Body of pancreas (tissue), 4 donors: ENCODE measurements at regions not wholly inside any gene's neighbourhood (a gene's known extent, or its start where the extent isn't known, plus 50 kb on each side); places are given as distances from the start of the nearest gene placed in this dataset.

Source experiments
- ATAC-seq: fragments of 150-250 bp; one replicate; pipeline ENCODE4 v1.9.1; 2016
- DNase-seq, 4 donors: peaks; one replicate each; pipeline ENCODE4 v3.0.0-alpha.2; 2019
- H3K27ac ChIP-seq, 4 donors: fragments of 200-600 bp; sonication (generic); 1 replicate in 3 of 4; 2 replicates in 1 of 4; pipeline versions ENCODE4 v1.5.1 to v1.6.1; 2016 to 2019; ENCODE audit warnings: mild to moderate bottlenecking in 1 of 4, mixed read lengths in 1 of 4, moderate library complexity in 1 of 4
- H3K27me3 ChIP-seq, 2 donors: fragments of 200-600 bp; sonication (generic); one replicate each; pipeline ENCODE4 v1.6.0; 2016; ENCODE audit warnings: mild to moderate bottlenecking in 1 of 2
- H3K36me3 ChIP-seq, 2 donors: fragments of 200-600 bp; sonication (generic); replicated peaks in 1 of 2; 2 replicates each; pipeline ENCODE4 v1.5.1; 2016; ENCODE audit warnings: low read depth in 2 of 2; ENCODE audit not compliant: insufficient read depth in 1 of 2
- H3K4me1 ChIP-seq: fragments of 200-600 bp; sonication (generic); one replicate; pipeline ENCODE4 v1.6.0; 2016
- H3K4me3 ChIP-seq, 2 donors: fragments of 200-600 bp; sonication (generic); 1 replicate in 1 of 2; 2 replicates in 1 of 2; pipeline ENCODE4 v1.5.1; 2016 to 2019
- H3K9me3 ChIP-seq, 3 donors: fragments of 200-600 bp; sonication (generic); 1 replicate in 2 of 3; 2 replicates in 1 of 3; pipeline ENCODE4 v1.5.1; 2016
- POLR2A ChIP-seq, 3 donors: fragments of 450-650 bp; IDR thresholded peaks; one replicate each; pipeline ENCODE4 v1.6.1; 2016; ENCODE audit warnings: antibody characterized with exemption in 3 of 3, mild to moderate bottlenecking in 2 of 3
- WGBS, 2 donors: methylation state at CpG; one replicate each; pipeline ENCODE4 v1.1.5; 2017; 5-methylcytosine and 5-hydroxymethylcytosine counted together
- intact Hi-C: fragments of 100-400 bp; cut with DNase I; formaldehyde crosslinking; loops from one replicate; pipeline ENCODE4 v1.15.1; 2023
- TF ChIP-seq, protein P1 (sequence below), 7 experiments: fragments of 450-650 bp in 4 of 7; fragments of 200-600 bp in 3 of 7; sonication (generic) in 3 of 7; IDR thresholded peaks; one replicate each; pipeline ENCODE4 v1.5.1; 2016 to 2019; ENCODE audit warnings: antibody characterized with exemption in 7 of 7

DNA sequence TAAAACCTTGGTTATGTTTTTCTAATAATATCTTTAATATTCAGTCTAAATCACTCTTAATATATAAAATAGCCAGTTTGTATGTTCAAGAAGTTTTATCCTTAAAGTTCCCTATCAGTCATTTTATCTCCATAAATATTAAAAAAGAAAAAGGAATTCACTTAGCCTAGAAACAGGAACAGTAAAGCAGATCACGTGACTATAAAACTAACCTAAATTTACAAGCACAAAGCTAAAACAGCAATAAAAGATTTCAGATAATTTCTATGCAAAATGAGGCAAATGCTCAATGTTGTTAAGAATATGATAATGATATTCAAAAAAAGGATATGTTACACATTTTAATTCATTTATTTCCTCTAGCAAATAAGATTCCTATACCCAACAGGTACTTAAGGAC lies 57.1 kb upstream of the TNIP3 start:
- H3K27me3 ChIP-seq, result no peaks in the 10 kb centered on the region
- no peaks in the 10 kb centered on the region for H3K4me1 ChIP-seq
- TF ChIP-seq, protein P1, sequence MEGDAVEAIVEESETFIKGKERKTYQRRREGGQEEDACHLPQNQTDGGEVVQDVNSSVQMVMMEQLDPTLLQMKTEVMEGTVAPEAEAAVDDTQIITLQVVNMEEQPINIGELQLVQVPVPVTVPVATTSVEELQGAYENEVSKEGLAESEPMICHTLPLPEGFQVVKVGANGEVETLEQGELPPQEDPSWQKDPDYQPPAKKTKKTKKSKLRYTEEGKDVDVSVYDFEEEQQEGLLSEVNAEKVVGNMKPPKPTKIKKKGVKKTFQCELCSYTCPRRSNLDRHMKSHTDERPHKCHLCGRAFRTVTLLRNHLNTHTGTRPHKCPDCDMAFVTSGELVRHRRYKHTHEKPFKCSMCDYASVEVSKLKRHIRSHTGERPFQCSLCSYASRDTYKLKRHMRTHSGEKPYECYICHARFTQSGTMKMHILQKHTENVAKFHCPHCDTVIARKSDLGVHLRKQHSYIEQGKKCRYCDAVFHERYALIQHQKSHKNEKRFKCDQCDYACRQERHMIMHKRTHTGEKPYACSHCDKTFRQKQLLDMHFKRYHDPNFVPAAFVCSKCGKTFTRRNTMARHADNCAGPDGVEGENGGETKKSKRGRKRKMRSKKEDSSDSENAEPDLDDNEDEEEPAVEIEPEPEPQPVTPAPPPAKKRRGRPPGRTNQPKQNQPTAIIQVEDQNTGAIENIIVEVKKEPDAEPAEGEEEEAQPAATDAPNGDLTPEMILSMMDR (IDR thresholded peaks at IDR 0.05), result no peak
- TF ChIP-seq POLR2A (IDR thresholded peaks at IDR 0.05), result no peak
- no peak overlapping the region for H3K4me3 ChIP-seq
- no peaks in the 10 kb centered on the region for H3K36me3 ChIP-seq
- H3K27ac ChIP-seq, result no peak overlapping the region
- DNase-seq (no peak), ATAC-seq (no peak)
- H3K9me3 ChIP-seq, result no peaks in the 10 kb centered on the region
- WGBS, 2 donors, result 30 to 43% methylated on average over 1 of the region's 1 CpG
- intact Hi-C loops, result no loop called here

DNA sequence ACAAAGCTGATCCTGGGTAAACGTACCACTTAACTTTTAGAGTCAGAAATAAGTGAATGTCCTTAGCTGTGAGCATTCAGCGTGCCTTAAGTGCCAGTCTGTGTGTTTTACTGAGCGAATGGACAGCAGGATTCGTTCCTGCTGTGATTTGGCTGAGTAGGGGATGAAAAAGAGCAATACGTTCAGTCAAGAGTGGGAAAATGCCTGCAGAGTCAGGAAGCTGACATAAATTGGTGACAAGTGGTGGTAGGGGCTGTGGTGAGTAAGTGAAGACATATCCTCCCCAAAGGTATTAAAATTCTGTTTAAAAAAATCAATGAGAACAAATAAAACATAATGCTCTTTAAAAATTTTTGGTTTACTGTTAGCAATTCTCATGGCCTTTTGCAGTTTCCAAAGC lies 56.6 kb upstream of the TNIP3 start:
- Histone ChIP-seq H3K9me3 (no peaks in the 10 kb centered on the region), H3K4me1 (no peaks in the 10 kb centered on the region), H3K4me3 (no peak overlapping the region), H3K27ac (no peak overlapping the region), H3K36me3 (no peaks in the 10 kb centered on the region), H3K27me3 (no peaks in the 10 kb centered on the region)
- ATAC-seq (no peak), DNase-seq (no peak)
- TF ChIP-seq, protein P1 (IDR thresholded peaks at IDR 0.05), result no peak
- TF ChIP-seq POLR2A (IDR thresholded peaks at IDR 0.05), result no peak
- intact Hi-C loops, result no loop called here
- WGBS, 2 donors, result 49 to 55% methylated on average over 5 of the region's 5 CpGs

DNA sequence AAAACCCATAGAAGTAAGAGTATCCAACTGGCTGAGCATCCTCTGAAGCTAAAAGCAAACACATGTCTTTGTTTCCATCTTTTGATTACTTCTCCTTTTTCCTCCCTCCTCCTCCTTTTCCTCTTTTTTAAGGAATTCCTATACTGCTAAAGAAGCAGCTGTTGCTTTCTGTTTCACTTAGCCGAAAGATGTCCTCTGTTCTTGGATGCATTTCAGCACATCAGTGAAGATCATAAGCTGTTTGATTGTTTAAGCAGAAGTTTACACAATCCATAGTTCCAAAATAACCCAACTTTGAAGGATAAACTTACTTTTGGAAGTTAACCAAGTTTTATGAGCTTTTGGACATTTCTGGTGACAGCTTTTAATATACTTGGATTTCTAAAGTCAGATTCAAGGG lies 55.1 kb upstream of the TNIP3 start:
- Histone ChIP-seq H3K27me3 (no peaks in the 10 kb centered on the region), H3K27ac (no peak overlapping the region), H3K4me3 (no peak overlapping the region), H3K36me3 (no peaks in the 10 kb centered on the region), H3K4me1 (no peaks in the 10 kb centered on the region), H3K9me3 (no peaks in the 10 kb centered on the region)
- ATAC-seq (no peak), DNase-seq (no peak)
- no peak for TF ChIP-seq POLR2A (IDR thresholded peaks at IDR 0.05)
- TF ChIP-seq, protein P1 (IDR thresholded peaks at IDR 0.05), result no peak
- intact Hi-C loops, result no loop called here
- 52 to 70% methylated on average over 1 of the region's 1 CpG for WGBS, 2 donors

DNA sequence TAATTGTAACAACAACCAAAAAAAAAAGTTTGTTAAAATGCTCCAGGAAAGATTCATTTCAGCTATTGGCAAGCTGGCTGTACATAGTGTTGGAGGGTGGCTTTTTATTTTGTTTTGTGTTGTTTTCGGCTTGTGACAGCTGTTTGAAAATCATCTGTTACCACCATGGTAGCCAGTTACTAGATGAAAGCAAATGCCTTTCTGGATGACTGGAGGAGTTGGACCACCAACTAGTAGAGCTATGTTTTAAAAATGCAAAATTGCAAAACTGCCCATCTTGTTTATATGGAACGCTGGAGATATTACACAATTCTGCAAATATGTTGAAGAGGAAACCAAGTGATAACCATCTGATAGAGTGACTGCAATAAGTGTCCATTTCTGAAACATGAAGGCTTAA lies 53.2 kb upstream of the TNIP3 start:
- intact Hi-C loops, result no loop called here
- WGBS, 2 donors, result 53 to 73% methylated on average over 2 of the region's 2 CpGs
- Histone ChIP-seq H3K4me1 (no peaks in the 10 kb centered on the region), H3K9me3 (no peaks in the 10 kb centered on the region), H3K27me3 (no peaks in the 10 kb centered on the region), H3K27ac (no peak overlapping the region), H3K36me3 (no peaks in the 10 kb centered on the region), H3K4me3 (no peak overlapping the region)
- TF ChIP-seq, protein P1 (IDR thresholded peaks at IDR 0.05), result no peak
- no peak for TF ChIP-seq POLR2A (IDR thresholded peaks at IDR 0.05)
- DNase-seq (no peak), ATAC-seq (no peak)

DNA sequence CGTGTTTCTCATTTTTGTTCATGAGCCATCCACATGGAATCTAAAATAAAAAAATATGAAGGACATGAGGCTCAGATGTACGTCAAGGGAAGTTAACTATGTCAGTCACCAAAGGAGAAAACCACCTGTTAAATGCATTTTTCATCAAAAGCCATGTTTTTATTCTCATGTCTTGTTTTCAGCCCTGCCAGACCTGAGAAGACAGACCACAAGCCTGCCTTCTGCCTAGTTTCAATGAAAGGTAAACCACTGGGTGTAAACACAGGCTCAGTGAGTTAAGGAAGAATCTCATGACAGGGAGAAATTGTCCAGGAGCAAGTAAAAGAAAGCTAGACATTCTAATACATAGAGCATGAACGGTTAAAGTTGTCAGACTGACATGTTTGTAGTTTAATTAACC lies 52.3 kb upstream of the TNIP3 start:
- Histone ChIP-seq H3K9me3 (no peaks in the 10 kb centered on the region), H3K27ac (no peak overlapping the region), H3K4me1 (no peaks in the 10 kb centered on the region), H3K36me3 (no peaks in the 10 kb centered on the region), H3K4me3 (no peak overlapping the region), H3K27me3 (no peaks in the 10 kb centered on the region)
- intact Hi-C loops, result no loop called here
- TF ChIP-seq, protein P1 (IDR thresholded peaks at IDR 0.05), result no peak
- TF ChIP-seq POLR2A (IDR thresholded peaks at IDR 0.05), result no peak
- DNase-seq, result no peak
- WGBS, 2 donors, result 56 to 62% methylated on average over 3 of the region's 3 CpGs
- no peak for ATAC-seq
